ENCODE measurements at regions not wholly inside any gene's neighbourhood (a gene's known extent, or its start where the extent isn't known, plus 50 kb on each side); places are given as distances from the start of the nearest gene placed in this dataset.

DNA sequence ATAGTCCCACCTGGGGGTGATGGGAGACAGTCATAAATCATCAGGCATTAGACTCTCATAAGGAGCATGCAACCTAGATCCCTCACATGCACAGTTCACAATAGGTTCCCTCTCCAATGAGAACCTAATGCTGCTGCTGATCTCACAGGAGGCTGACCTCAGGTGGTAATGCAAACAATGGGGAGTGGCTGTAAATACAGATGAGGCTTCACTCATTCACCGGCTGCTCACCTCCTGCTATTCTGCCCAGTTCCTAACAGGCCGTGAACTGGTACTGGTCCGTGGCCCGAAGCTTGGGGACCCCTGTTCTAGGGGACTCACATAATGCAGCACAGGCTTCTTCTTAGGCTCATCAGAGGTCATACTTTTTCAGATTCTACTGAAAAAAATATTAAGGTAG lies 625.9 kb upstream of the AGA start:
- DNase-seq, result no peak

DNA sequence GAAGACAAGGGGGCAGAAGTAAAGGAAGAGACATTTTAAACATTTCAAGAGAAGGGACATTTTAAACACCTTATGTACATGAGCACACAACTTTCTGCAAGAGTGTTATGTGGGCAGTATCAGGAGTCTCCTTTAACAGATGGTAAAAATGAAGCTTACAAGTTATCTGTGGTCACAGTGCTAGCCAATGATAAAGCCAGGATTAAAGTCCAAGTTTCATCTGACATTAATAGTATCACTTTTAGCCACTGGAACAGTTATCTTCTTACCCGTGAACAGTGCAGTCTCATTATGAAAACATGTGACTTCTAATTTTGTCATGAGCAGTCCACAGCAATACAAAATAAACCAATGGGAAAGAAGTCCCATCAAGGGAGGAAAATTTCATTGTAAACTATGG lies 627.9 kb upstream of the AGA start:
- DNase-seq, result no peak

DNA sequence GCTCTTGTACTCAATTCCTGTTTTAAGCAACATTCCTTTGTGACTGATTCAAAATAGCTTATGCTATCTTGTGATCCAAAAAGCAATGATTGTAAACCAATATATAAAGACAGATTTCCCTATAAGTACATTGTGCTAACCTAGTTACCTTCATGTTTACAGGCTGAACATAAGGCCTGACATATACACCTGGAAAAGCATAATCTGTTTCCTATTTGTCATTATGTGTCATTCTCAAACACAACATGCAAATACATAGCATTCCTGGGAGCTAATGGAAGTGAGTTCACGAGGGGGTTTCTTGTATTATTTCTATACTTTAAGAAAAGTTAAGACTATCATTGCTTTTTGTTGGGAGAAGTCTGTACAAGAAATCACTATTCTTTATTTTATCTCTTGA lies 638.1 kb upstream of the AGA start:
- DNase-seq, result no peak

DNA sequence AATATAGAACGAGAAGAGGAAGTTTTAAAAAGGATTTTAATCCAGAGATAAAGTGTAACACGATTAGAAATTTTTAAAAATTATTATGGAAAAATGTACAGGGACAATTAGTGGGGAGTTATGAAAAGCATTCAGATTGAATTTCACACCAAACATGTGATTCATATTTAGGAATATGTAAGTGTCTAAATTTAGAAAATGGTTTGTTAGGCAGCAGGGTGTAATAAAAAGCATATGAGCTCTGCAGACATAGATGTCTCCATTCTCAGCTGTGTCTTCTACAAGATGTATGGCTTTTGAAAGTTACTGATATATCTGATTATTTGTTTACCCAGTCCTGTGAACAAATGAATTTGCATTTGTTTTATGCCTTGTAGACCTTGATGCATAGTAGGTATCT lies 638.9 kb upstream of the AGA start:
- DNase-seq, result no peak

DNA sequence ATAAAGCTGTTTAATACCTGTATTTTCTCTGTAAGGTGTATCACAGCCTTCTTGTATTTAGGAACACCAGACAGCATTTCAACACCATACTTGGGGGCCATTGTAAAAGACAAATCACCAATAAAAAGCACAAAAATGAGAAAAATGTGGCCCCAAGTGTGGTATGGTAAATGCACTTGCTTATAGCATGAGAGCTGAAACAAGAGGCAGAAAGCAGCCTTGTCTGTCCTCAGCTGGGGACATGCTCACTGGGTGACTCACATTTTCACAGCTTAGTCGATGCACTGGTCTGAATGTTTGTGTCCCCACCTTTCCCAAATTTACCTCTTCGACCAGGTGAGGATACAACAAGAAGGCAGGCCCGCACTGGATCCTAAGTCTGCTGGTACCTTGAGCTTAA lies 639.7 kb upstream of the AGA start:
- no peak for DNase-seq

DNA sequence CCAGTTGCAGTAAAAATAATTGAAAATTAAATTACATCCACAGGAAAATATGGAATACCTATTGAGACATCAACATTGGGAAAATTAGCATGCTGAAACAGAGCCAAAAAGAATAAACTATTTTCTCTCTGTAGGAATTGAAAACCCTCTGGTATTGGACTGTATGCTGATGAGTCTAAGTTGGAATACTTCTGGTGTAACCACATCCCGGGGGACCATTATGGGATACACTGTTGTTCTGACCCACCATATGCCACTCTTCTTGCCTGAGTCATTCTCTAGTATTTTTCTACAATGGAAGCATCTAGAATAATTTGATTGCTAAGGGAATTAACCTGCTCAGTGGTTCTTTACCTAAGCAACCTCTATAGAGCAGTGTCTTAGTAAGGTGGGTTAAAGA lies 640.7 kb upstream of the AGA start:
- no peak for DNase-seq

DNA sequence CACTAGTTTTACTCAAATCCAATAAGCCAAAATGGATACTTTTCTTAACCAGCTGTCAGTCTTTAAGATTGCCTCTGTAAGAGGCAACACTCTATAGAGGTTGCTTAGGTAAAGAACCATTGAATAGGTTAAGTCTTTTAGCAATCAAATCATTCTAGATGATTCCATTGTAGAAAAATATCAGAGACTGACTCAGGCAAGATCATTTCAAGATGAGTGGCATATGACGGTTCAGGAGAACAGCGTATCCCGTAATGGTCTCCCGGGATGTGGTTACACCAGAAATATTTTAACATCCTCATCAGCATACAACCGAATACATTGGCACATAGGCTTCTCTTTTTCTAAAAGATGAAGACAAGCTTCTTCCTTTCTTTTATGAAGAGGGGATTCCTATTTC lies 641.7 kb upstream of the AGA start:
- no peak for DNase-seq

DNA sequence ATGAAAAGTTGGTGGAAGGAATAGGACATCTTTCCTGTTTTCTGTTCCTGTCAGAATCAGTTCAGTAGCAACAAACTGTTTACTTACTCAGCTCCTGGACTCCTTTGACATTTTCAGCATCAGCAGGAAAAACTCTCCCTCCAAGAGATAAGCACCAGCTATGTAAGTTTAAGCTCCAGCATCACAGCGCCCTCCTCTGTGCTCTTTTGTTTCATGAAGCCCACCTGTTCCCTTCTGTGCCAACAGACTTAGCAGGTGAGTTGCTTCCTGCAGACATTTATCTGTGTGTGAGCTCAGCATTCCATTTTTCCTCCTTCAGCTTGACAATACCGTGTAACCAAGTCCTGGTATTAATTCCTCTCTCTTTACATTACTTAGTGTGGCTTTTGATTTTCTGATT lies 644.1 kb upstream of the AGA start:
- DNase-seq, result no peak

DNA sequence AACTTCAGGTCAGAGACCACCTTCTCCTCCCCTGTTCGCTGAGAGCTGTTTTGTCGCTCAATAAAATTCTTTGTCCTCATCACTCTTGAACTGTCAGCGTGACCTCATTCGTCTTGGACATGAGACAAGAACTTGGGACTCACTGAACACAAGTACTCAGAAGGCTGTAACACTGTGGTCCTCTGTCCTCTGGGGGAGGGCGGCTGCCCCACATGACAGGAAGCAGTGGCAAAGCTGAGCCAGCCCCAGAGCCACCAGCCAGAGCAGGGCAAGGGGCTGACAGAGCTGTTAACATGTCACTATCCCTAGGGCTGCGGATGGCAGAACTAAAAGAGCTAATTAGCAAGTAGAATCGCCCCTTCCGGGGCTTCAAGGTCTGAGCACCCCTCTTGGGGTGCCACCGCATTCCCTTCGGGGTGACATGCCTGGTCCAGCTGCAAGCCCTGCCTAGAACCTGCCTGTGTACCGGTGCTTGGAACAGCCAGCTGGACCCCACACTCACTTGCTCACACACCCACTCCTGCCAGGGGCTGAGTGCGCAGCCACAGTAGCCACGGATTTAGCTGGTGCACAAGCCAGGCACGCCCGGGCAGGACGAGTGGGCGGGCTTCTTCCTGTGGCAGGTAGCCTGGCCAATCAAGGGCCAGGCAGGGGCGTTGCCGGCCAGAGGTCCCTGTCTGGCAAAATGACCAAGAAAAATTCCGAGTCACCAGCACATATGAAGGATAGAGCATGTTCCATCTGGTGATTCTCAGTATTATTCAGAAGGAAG lies 648.6 kb upstream of the AGA start:
- no peak for DNase-seq

DNA sequence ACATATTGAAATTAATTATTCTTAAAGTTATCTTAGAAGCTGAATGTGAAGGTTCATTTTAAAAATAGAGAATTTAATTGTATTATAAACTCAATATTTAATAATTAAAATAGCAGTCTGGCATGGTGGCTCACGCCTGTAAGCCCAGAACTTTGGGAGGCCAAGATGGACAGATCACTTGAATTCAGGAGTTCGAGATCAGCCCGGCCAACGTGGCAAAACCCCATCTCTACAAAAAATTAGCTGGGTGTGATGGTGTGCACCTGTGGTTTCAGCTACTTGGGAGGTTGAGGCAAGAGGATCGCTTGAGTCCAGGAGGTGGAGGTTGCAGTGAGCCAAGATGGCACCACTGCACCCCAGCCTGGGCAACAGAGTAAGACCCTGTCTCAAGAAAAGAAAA lies 659.9 kb upstream of the AGA start:
- DNase-seq, result no peak

DNA sequence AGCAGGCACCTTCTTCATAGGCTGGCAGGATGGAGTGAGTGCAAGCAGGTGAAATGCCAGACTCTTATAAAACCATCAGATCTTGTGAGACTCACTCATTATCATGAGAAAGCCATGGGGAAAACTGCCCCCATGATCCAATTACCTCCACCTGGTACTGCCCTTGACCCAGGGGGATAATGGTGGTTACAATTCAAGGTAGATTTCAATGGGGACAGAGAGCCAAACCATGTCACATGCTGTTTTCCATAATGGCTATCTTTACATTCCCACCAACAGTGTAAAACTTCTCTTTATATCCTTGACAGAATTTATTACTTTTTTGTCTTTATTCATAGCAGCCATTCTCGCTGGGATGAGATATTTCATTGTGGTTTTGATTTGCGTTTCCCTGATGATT lies 663.0 kb upstream of the AGA start:
- DNase-seq, result no peak

DNA sequence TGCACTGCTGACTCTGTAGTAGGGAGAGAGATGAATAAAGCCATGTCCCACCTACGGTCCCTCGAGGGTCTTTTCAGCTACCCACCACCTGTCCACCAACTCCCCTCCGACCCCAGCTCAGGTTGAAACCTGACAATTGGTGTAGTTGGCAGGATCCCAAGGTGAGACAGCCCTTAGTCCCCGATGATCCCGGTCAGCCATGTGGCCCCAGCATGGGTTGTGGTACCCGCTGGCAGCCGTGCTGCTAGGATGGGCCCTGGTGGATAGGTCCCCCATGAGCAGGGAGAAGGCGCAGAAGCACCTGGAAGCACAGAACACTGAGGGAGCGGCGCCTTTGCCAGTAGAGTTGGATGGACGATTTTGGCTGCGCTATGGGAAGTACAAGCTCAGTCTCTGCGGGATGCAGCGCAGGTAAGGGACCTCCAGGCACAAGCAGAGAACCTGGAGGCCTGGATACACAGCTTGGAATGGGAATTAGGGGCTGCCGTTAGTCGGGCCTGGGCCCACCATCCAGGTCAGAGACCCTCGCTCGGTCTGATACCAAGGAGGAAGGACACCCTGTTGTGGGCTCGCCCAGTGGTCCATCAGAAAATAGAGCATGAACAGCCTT lies 694.6 kb upstream of the AGA start:
- no peak for DNase-seq

DNA sequence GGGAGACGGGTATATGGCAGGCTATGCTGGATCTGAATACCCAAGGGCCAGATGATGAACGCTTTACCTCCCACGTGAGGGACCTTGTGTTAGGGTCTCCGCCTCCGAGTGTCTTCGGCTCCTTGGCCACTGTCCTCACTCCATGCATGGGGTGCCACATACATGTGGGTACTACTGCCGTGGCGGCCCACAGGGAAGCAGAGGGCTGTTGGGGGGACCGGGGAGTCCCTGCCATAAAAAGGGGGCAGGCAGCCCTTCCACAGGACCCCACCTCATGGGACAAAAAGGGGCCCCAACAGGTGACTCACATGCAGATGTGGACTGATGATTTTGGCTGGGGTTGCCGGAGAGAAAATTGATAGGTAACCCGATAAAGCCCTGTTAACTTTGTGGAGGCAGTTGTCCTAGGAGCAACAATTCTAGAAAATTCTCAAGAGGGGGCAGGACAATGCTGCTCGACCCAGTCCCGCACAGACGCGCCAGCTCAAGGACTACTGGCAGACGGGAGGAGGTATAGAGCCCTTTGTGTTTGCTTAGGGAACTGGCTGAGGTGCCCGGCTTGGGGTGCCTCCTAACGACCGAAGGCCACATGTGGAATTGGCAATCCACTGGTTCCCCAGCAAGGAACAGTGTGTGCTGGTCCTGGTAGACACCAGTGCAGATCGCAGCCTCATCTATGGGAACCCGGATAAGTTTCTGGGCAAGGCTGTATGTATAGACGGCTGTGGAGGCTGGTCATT lies 695.7 kb upstream of the AGA start:
- DNase-seq, result no peak

DNA sequence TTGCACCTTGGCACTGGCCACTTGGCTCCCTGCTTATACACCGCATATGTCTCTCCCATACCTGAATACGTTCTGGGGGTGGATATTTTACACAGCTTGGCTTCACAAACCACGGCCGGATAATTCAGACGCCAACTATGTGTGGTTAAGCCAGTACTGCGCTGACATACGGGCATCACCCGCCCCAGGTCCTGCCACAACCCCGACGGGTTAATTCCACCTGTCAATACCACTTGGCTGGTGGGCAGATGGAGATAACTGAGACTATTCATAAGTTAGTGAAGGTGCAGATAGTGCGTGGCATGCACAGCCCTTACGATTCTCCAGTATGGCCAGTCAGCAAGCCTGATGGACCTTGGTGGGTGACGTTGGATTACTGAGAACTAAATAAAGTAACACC lies 696.3 kb upstream of the AGA start:
- no peak for DNase-seq

DNA sequence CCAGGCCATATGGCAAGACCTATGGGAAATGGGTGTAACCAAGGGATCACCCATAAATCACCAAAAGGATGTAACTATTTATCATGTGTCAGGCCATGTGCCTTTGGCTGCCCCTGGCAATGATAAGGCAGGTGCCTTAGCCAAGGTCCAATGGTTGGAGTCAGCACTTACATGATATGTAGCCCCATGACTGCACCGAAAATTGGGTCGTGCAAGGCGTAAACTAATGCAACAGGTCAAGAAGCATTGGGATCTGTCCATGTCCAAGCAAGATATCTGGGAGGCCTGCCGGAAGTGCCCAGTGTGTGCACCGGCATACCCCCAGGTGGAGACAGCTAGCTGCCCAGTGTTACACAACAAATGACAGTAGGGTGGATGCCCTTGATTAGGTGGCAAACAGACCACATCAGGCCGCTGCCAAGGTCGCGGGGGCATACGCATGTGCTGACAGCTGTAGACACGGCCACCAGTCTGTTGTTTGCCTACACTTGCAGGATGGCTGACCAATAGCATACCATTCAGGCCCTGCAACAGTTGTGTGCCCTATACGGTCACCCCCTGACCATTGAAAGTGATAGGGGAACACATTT lies 698.2 kb upstream of the AGA start:
- no peak for DNase-seq

DNA sequence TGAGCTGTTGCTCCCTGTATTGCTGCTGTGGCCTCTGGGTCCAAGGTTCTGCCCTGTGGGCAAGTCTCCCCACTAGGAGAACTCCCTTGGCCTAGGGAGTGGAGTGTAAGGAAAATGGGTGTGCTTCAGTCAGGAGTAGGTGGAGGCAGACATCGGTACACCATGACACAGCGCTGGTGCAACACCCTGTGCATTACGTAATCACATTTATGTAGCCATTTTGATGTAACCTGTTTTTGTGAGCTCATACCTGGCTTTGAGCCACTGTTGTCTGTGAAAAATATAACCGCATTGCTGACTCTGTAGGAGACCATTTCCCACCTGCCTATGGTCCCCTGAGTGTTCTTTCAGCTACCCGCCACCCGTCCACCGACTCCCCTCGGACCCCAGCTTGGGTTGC lies 700.5 kb upstream of the AGA start:
- DNase-seq, result no peak

DNA sequence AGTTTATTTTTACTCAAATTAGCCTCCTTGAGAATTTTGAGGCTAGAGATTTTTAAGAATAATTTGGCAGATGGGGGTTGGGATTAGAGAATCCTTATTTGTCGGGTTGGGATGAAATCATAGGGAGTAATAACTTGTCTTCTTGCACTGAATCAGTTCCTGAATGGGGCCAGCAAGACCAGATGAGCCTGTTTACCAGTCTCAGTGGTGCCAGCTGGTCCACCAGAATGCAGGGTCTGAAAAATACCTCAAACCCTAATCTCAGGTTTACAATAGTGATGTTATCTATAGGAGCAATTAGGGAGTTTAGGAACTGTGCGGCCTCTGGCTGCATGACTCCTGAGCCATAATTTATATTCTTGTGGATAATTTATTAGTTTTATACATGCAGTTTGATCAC lies 705.9 kb upstream of the AGA start:
- no peak for DNase-seq

DNA sequence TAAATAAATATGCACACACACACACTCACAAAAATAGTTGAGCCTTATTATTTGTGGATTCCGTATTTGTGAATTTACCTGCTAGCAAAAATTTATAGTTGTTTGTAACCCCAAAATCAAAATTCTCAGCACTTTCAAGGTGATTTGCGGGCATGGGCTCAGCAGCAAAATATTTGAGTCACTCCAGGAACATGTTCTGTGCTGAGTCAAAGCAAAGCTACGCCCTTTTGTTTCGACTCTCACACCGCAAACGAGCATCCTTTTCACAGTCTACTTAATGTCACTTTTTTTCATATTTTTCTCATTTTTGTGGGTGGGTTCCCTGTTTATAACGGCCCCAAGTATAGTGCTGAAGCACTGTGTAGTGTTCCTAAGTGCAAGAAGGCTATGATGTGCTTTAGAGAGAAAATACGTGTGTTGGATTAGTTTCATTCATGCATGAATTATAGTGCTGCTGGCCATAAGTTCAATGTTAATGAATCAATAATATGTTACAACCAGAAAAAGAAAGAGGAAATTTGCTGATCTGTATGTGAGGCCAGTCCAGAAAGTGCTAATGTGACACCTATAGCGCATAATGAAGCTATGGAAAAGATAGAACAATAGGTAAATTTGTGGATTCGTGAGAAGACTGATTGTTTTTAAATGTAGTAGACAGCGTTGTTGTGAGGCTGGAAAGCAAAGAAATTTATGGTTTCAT lies 723.2 kb upstream of the AGA start:
- no peak for DNase-seq

DNA sequence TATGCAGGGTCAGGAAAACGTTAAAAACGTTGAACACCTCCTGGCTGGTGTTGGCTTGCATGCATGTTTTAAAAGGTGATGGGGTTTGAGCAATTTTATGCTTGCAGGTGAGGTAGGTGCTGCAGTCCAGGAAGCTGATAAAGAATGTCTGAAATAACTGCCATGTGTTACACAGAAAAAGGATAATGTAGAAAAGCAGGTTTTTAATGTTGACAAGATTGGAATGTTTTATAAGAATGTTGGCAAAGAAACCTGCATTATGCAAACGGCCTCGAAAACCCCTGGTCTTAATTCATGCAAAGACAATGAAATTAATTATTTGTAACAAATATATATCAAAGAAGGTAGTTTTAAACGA lies 723.7 kb upstream of the AGA start:
- DNase-seq, result no peak

DNA sequence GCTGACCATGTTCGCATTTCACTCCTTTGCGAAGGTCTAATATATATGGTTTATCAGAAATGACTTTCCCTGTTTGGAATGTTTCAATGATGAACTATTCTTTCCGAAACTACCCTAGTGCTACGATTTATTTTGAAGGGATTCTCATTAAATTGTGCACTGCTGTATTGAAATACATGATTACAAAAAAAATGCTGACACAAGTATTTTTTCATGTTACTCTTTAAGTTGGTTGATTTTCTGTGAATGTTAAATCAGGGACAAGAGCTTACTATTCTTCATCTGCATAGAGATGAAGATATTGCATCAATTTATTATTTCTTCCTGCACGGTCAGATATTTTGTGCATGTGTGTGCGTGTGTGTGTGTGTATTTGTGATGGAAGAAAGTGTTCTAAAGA lies 731.5 kb upstream of the AGA start:
- no peak for DNase-seq

DNA sequence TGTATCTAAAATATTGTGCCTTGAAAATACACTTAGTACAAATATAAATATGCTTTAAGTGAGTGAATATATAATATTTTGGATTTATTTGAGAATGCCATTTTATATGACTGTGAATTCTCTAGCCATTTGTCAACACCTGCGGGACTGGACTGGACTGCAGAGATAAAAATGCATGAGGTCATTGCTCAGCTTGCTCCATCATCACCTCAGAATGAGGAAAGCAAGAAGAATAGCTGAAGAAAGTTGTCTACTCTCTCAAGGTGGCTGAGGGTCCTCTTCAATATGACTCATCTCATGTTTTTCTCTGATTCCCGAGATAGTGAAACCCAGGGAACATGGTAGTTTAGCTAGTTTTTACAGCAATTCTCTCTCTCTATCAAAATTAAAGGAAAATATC lies 732.5 kb upstream of the AGA start:
- DNase-seq, result no peak

DNA sequence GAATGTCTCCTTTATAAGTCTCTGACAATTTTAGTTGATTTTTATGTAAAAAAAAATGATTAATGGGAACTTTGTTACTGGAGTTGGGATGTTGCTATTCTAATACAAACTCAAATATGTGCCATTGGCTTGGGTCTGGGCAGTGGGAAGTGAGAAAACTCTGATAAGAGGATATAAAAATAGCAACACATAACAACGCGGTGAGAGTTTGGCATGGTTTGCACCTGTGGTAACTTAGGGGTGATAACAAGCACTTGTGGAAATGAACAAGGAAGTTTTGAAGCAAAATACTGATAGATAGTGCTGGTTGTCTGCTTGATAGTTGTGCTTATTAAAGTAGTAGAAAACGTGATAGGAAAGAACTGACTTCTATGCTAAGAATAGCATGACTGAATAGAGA lies 743.3 kb upstream of the AGA start:
- no peak for DNase-seq

DNA sequence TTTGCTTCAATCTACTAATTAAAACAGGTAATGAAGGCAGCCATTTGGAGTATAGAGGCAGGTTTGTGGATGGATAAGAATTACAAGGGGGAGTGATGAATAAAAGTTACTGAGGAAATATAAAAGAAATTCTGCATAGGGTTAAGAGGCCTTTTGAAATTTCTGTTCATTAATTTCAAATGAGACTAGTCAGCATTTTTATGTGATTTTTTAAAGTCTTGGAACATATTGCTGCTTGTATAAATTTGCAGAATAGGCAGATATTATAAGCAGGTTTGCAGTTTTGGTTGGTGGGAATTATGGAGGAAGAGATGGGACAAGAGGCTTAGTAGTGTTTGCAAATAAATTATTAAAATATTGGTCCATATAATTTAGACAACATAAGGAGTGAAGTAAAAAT lies 750.4 kb upstream of the AGA start:
- no peak for DNase-seq
